PC-9 (cell line): ENCODE measurements at regions not wholly inside any gene's neighbourhood (a gene's known extent, or its start where the extent isn't known, plus 50 kb on each side); places are given as distances from the start of the nearest gene placed in this dataset.

Experiments
- EZH2 ChIP-seq: fragments of 200-600 bp; sonication (generic); IDR thresholded peaks from 2 replicates; pipeline ENCODE4 v1.8.0; 2017; ENCODE audit warnings: antibody characterized with exemption, low read depth
- TF ChIP-seq, protein P1 (sequence below): fragments of 200-600 bp; sonication (generic); conservative IDR thresholded peaks from 2 replicates; pipeline ENCODE4 v1.6.1; 2017; ENCODE audit warnings: mixed run types, antibody characterized with exemption, mild to moderate bottlenecking, moderate library complexity

DNA sequence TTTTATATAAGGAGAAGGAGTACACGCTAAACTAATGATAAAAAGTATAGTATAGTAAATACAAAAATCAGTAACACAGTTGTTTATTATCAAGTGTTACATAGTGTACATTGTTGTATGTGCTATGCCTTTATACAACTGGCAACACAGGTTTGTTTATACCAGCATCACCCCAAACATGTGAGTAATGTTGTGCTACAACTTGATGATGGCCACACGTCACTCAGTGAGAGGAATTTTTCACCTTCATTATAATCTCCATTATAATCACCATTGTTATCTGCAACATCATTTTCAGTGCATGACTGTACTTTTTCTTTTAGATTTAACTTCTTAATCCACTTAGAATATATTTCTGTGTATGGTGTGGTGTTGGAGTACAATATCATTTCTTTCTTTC lies 204.0 kb upstream of the CTNNB1 start:
- no peak for TF ChIP-seq EZH2
- TF ChIP-seq, protein P1, sequence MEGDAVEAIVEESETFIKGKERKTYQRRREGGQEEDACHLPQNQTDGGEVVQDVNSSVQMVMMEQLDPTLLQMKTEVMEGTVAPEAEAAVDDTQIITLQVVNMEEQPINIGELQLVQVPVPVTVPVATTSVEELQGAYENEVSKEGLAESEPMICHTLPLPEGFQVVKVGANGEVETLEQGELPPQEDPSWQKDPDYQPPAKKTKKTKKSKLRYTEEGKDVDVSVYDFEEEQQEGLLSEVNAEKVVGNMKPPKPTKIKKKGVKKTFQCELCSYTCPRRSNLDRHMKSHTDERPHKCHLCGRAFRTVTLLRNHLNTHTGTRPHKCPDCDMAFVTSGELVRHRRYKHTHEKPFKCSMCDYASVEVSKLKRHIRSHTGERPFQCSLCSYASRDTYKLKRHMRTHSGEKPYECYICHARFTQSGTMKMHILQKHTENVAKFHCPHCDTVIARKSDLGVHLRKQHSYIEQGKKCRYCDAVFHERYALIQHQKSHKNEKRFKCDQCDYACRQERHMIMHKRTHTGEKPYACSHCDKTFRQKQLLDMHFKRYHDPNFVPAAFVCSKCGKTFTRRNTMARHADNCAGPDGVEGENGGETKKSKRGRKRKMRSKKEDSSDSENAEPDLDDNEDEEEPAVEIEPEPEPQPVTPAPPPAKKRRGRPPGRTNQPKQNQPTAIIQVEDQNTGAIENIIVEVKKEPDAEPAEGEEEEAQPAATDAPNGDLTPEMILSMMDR = no peak
